Large intestine (tissue), 3 donors: ENCODE measurements at regions not wholly inside any gene's neighbourhood (a gene's known extent, or its start where the extent isn't known, plus 50 kb on each side); places are given as distances from the start of the nearest gene placed in this dataset.
"Not testable (repeated sequence)": the region's sequence is repeated elsewhere in the genome, so short reads cannot be mapped to it uniquely, and the experiment has no call there.

Experiments
- DNase-seq, 2 donors: peaks; one replicate each; pipeline versions ENCODE4 v3.0.0 to v3.0.0-alpha.2; 2013
- H3K27ac ChIP-seq: one replicate; pipeline ENCODE4 v1.5.1; 2013; ENCODE audit warnings: low read length
- H3K27me3 ChIP-seq: 2 replicates; pipeline ENCODE4 v1.6.1; 2013; ENCODE audit warnings: low read length; ENCODE audit not compliant: control insufficient read depth, insufficient read depth
- H3K36me3 ChIP-seq: 2 replicates; pipeline ENCODE4 v1.6.1; 2013; ENCODE audit warnings: low read length; ENCODE audit not compliant: control insufficient read depth, insufficient read depth
- H3K4me1 ChIP-seq: one replicate; pipeline ENCODE4 v1.6.1; 2013; ENCODE audit warnings: low read length; ENCODE audit not compliant: control insufficient read depth, insufficient read depth
- H3K4me3 ChIP-seq: one replicate; pipeline ENCODE4 v1.5.1; 2013; ENCODE audit warnings: low read length
- H3K9me3 ChIP-seq: one replicate; pipeline ENCODE4 v1.6.1; 2013; ENCODE audit warnings: mild to moderate bottlenecking, low read depth, low read length, moderate library complexity; ENCODE audit not compliant: control insufficient read depth
- WGBS: methylation state at CpG from one replicate; pipeline ENCODE4 v1.1.5; 2013; ENCODE audit warnings: low lambda C conversion rate; ENCODE audit not compliant: insufficient coverage; 5-methylcytosine and 5-hydroxymethylcytosine counted together

DNA sequence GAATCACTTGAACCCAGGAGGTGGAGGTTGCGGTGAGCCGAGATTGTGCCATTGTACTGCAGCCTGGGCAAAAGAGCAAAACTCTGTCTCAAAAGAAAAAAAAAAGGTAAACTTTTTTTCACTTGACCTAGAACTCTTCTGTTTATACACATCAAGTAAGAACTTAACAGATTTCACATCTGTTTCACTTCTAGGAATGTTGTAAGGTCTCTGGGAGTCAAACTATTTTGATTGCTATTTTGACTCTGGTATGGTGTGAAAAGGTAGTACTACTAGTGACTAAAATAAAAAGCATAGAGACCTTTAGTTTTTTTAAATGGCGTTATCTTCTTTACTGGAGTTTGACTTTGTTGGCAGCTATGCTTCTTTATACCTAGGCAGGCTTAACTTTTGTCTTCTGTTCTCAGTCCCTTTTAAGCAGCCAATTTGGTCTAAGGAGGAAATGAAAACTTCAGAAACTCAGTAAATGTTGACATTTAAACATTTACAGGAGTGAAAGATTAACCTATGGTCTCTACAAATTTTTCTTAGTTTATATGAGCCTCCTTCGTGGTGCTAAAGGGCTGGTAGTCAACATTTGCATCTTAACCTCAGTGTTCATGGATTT, 84.7 kb downstream of the METTL2B start:
- H3K9me3 ChIP-seq, H3K27ac ChIP-seq, H3K4me1 ChIP-seq, H3K4me3 ChIP-seq, H3K36me3 ChIP-seq, H3K27me3 ChIP-seq: not testable (repeated sequence)
- WGBS = 11% methylated on average over 1 of the region's 4 CpGs
- peak in 1 of 2 donors; percentile 2 for DNase-seq

DNA sequence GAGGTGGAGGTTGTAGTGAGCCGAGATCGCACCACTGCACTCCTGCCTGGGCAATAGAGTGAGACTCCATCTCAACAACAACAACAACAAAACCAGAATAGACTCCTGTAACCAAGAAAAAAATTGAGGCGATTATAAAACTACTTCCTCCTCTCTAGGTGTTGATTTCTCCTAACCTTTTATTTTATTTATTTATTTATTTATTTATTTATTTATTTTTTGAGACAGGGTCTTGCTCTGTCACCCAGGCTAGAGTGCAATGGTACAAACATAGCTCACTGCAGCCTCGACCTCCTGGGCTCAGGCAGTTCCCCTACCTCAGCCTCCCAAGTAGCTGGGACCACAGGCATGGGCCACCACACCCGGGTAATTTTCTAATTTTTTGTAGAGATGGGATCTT, 86.2 kb downstream of the METTL2B start:
- no CpG with 5 or more reads among the region's 5 CpGs for WGBS
- not testable (repeated sequence) for H3K4me1 ChIP-seq, H3K9me3 ChIP-seq

DNA sequence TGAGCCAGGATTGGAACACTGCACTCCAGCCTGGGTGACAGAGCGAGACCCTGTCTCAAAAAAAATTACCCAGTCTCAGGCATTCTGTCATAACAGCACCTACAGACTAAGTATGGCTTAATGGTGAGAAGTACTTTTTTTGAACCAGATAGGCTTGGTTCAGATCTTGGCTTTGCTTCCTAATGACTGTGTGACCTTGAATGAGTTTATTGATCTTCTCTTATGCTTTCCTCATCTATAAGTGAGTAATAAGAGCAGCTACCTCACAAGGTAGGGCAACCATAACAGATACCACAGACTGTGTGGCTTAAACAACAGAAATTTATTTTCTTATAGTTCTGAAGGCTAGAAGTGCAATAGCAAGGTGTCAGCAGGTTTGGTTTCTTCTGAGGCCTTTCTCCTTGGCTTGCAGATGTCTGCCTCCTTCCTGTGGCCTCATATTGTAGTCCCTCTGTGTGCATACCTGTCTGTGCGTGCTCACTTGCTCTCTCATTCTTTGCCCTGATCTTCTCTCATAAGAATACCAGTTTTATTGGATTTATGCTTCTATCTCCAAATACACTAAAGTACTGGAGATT, 87.7 kb downstream of the METTL2B start:
- not testable (repeated sequence) for H3K4me3 ChIP-seq, H3K9me3 ChIP-seq, H3K4me1 ChIP-seq, DNase-seq, H3K27ac ChIP-seq, H3K36me3 ChIP-seq, H3K27me3 ChIP-seq
- WGBS = no CpG with 5 or more reads among the region's 2 CpGs

More for the DNA sequence above, 86.2 kb downstream of the METTL2B start:
- not testable (repeated sequence) for H3K27ac ChIP-seq, DNase-seq, H3K27me3 ChIP-seq, H3K4me3 ChIP-seq, H3K36me3 ChIP-seq

DNA sequence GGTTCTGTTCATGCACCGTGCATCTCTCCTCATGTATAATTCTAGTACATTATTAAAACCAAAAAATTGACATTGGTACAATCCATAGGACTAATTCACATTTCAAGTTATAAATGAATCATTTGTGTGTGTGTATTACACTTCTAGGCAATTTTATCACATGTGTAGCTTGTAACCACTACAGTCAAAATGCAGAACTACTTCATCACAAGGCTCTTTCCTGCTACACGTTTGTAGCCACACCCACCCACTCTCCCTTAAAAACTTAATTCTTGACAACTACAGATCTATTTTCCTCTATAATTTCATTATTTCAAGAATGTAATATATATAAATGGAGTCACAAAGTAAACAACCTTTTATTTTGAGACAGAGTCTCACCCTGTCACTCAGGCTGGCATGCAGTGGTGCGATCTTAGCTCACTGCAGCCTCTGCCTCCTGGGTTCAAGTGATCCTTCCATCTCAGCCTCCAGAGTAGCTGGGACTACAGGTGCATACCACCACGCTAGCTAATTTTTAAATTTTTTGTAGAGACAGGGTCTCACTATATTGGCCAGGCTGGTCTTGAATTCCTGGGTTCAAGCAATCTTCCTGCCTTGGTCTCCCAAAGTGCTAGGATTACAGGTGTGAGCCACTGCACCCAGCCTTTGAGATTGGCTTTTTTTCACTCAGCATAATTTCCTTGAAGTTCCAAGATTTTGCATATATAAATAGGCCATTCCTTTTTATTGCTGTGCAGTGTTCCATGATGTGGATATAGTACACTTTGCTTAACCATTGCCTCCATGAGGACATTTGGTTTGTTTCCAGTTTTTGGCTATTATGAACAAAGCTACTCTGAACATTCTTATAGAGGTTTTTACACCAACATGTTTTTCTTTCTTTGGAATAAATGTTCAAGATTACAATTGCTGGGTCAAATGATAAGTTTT, 88.7 kb downstream of the METTL2B start:
- not testable (repeated sequence) for H3K27ac ChIP-seq, H3K9me3 ChIP-seq, DNase-seq, H3K36me3 ChIP-seq, H3K4me1 ChIP-seq, H3K4me3 ChIP-seq, H3K27me3 ChIP-seq
- 40% methylated on average over 1 of the region's 4 CpGs for WGBS

DNA sequence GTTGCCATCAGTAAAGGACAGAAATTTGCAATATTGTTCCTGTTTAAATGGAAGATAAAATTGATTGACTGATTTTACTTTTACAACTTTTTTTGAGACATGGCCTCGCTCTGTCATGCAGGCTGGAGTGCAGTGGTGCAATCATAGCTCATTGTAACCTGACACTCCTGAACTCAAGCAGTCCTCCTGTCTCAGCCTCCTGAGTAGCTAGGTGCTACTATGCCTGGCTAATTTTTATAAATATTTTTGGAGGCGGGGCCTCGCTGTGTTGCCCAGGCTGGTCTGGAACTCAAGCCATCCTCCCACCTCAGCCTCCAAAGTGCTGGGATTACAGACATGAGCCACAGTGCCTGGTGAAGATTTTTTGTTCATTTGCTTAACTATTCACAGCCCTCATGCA, 96.8 kb upstream of the GARIN1A start:
- H3K4me3 ChIP-seq, H3K9me3 ChIP-seq: not testable (repeated sequence)
- WGBS = no CpG with 5 or more reads among the region's 3 CpGs

DNA sequence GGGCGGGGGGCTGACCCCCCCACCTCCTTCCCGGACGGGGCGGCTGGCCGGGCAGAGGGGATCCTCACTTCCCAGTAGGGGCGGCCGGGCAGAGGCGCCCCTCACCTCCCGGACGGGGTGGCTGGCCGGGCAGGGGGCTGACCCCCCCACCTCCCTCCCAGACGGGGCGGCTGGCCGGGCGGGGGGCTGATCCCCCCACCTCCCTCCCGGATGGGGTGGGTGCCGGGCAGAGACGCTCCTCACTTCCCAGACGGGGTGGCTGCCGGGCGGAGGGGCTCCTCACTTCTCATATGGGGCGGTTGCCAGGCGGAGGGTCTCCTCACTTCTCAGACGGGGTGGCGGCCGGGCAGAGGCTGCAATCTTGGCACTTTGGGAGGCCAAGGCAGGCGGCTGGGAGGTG, 95.1 kb upstream of the GARIN1A start:
- no CpG with 5 or more reads among the region's 27 CpGs for WGBS
- DNase-seq, H3K9me3 ChIP-seq, H3K27ac ChIP-seq, H3K4me3 ChIP-seq, H3K27me3 ChIP-seq, H3K4me1 ChIP-seq: not testable (repeated sequence)
- H3K36me3 ChIP-seq = peaks cover 13% of the 10 kb centered on the region

More for the DNA sequence above, 96.8 kb upstream of the GARIN1A start:
- DNase-seq, H3K27me3 ChIP-seq, H3K27ac ChIP-seq, H3K4me1 ChIP-seq: not testable (repeated sequence)
- H3K36me3 ChIP-seq = peaks cover 11% of the 10 kb centered on the region

DNA sequence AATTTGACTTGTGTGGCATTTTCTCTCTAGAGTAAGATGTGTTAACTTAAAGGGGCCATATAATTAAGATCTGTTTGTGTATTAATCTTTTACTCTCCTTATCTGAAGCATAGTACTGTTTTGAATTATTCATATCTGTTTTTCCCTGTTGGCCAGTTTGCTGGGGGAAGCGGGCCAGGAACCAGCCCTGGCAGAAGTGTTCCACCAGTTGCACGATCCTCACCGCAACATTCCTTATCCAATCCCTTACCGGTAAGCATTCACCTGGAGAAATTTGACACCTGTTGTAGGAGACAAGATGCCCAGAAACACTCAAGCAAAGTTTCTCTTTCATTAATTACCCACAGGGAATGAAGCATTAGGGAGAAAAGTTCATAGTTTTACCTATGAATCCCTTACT, 92.2 kb upstream of the GARIN1A start:
- peaks cover 10% of the 10 kb centered on the region for H3K36me3 ChIP-seq
- H3K27me3 ChIP-seq, H3K27ac ChIP-seq, H3K4me1 ChIP-seq, H3K9me3 ChIP-seq, H3K4me3 ChIP-seq, DNase-seq: not testable (repeated sequence)
- no CpG with 5 or more reads among the region's 4 CpGs for WGBS

DNA sequence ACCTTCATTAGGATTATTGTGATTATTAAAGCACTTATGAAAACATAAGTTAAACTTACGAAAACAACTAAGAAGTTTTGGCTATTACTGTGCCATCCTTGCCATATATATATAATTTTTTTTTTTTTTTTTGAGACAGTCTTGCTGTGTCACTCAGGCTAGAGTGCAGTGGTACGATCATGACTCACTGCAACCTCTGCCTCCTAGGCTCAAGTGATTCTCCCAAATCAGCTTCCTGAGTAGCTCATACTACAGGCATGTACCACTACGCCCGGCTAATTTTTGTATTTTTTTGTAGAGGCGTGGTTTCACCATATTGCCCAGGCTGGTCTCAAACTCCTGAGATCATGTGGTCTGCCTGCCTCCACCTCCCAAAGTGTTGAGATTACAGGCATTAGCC, 91.0 kb upstream of the GARIN1A start:
- not testable (repeated sequence) for H3K9me3 ChIP-seq, H3K4me3 ChIP-seq, DNase-seq, H3K27ac ChIP-seq, H3K27me3 ChIP-seq, H3K4me1 ChIP-seq
- peaks cover 11% of the 10 kb centered on the region for H3K36me3 ChIP-seq
- no CpG with 5 or more reads among the region's 5 CpGs for WGBS

DNA sequence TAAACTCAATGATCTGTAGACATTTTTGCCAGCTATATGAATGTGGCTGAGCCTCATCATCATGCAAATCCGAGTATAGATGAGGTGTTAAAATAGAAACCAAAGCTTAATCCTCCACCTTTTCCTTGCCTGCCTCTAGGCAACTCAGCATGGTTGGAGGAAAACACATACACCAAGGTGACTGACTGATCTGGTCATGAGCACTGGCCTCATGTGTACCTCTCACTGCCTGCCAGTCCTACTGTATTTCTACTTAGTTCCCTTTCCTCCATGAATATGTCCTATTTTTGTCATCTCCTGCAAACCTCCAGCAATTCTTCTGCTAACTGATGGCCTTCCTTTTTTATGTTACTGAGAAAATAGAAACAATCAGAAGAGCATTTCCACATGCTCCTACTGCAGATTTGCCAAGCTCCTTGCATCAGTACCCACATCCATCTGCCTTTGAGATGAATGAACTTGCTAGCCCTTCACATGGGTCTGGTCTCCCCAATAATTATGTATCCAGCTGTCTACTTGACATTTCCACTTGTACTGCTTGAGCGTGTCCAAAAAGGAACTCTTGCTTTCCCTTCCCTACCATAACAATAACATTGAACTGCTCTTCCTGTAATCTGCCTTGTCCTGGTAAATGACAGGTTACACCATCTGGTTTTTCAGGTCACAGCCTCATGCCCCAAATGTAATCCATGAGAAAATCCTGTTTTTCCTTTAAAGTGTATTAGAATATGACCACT, 90.1 kb upstream of the GARIN1A start:
- no CpG with 5 or more reads among the region's 2 CpGs for WGBS
- H3K27me3 ChIP-seq, H3K9me3 ChIP-seq, H3K4me1 ChIP-seq, H3K4me3 ChIP-seq, DNase-seq, H3K27ac ChIP-seq: not testable (repeated sequence)
- peaks cover 13% of the 10 kb centered on the region for H3K36me3 ChIP-seq

DNA sequence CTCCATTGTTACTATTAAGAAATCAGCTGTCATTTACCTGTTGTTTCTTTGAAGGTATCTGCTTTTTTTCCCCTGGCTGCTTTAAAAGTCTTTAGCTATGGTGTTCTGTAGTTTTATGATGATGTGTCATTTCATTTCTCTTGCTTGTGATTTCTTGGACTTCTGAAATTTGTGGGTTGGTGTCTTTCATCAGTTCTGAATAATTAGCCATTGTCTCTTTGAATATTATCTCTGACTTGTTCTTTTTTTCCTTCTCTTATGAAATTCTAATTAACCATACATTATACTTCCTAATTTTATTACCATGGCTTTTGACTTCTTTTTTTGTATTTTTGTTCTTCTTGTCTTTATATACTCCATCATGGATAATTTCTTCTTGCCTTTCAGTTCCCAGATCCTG, 85.4 kb upstream of the GARIN1A start:
- not testable (repeated sequence) for H3K9me3 ChIP-seq, H3K27me3 ChIP-seq, H3K27ac ChIP-seq, H3K4me3 ChIP-seq, DNase-seq, H3K4me1 ChIP-seq
- peaks cover 11% of the 10 kb centered on the region for H3K36me3 ChIP-seq
